ENCODE measurements at regions not wholly inside any gene's neighbourhood (a gene's known extent, or its start where the extent isn't known, plus 50 kb on each side); places are given as distances from the start of the nearest gene placed in this dataset.

- TF ChIP-seq CHD7 (IDR thresholded peaks at IDR 0.05; ENCODE audit: insufficient replicate concordance, low read length) (no peak), SUZ12 (IDR thresholded peaks at IDR 0.05; ENCODE audit: low read length) (no peak), KDM4A (IDR thresholded peaks at IDR 0.05; ENCODE audit: low read depth, low read length, severe bottlenecking) (no peak), RBBP5 (IDR thresholded peaks at IDR 0.05; ENCODE audit: borderline replicate concordance, low read depth, low read length) (no peak)
Measured at GRCh38 chr4:105066401-105066800, 80.3 kb upstream of the TET2 start (continued).

All from H1 (cell line).